ENCODE measurements at regions not wholly inside any gene's neighbourhood (a gene's known extent, or its start where the extent isn't known, plus 50 kb on each side); places are given as distances from the start of the nearest gene placed in this dataset.
A peak's percentile ranks its signal among the peaks of the same experiment; 100 is the strongest.

DNA sequence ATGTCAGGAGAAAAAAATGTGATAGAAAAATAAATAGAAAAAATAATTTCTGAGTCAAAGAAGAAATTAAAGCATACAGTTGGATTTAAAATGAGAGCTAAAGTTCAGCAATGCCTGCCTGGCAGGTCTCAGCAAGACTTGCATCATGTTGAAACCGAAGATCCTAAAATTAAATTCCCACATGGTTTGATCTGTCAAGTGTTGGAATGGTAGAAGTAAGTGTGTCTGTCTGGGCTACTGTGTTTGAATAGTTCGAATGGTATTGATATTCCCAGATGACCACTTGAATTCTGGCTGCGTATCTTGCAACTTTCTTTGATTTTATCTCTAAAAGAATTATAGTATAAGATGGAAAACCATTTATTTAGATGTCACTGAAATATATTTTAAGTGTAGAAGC lies 1349.6 kb downstream of the EPHA7 start:
- DNase-seq = peak; percentile 33 to 56 (median 37)

- DNase-seq = no peak
These were observed 1366.8 kb downstream of the EPHA7 start for GRCh38 chr6:92052513-92052912.

DNA sequence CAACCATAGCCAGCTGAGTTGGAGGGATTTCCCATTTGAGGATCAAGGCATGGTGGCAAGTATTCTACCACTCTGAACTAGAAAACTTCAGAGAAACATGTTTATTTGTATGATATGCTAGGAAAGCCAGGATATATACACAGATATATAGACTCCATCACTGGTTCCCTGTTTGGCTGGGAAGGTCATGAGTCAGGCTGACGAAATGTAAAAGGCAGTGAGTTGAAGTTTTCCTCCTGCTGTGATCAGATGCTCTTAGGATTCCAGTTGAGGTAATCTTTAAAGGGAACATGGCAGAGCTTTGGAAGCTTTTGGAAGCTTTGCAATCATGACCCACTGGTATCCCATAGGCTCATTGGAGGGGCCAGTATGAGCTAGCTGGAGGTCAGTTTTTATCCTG lies 1369.1 kb downstream of the EPHA7 start:
- DNase-seq = no peak

GRCh38 chr6:92047860-92048259 lies 1371.5 kb downstream of the EPHA7 start:
- DNase-seq = no peak

- no peak for DNase-seq
These were observed 1372.1 kb downstream of the EPHA7 start for GRCh38 chr6:92047152-92047850.

DNA sequence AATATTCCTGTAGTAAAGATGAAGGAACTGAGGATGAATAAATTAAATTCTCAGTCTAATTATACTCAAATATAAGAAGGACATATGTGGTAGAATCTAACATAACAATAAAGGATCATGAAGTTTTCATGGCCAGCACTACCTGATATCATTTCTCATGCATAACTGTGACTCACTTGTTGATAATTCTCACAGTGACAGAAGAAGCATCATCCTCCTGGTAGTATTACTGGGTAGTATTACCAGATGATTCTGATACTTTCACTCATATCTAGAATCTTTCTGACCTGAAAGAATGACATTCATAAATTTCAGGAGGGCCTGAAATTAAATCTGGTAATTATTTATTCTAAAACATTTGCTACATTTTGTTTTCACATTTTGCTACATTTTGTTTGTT lies 1375.0 kb downstream of the EPHA7 start:
- no peak for DNase-seq

DNA sequence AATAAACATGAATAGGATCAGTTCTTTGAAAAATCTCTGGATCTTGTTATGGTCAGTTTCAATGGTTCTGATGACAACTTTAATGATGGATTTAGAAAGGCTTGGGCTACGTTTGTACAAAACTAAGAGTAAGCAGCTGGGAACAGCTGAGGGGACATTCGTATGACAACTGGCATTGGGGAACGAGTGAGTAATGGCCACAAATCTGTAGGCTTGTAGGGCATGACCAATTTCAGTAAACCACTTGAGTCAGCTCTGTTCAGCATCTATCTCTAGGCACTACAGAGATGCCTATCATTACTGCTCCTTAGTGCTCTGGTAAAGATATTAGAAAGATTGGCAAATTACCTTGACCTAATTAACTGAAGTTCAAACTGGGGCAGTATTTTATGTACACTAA lies 1375.6 kb downstream of the EPHA7 start:
- DNase-seq = peak; percentile 3 to 16 (median 5)

DNA sequence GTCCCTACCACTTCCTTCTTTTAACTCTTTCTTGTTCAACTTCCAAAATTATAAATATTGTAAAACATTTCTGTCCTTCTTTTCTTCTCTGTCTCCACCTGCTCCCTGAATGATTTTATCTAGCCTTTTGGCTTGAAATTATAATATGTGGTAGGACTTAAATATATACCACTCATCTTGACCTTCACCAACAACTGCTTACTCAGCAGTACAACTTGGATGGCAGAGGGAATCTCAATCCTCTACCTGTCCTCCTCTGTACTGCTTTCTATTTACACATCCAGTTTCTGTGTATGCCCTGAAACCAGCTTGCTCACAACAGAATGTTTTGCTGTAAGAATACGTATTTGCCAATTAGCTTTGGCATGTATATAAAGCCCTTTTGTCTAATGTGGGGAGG lies 1392.5 kb downstream of the EPHA7 start:
- DNase-seq = no peak

DNA sequence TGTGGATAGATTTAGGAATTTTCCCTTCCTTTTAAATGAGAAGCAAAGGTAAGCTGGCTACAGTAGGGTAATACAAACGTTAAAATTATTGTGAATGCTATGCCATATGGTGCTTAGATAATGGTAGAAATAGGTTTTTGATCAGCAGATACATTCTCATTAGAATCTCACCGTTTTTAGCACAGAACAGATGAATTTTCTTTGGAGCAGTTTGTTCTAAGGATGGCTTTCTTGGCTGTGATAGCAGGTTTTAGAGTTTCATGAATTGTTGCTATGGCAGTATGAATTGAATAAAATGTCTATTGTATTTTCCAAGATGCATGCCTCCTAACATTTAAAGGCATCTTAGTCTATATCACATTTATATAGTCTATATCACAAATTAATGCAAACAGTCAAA lies 1394.5 kb downstream of the EPHA7 start:
- DNase-seq = no peak

DNA sequence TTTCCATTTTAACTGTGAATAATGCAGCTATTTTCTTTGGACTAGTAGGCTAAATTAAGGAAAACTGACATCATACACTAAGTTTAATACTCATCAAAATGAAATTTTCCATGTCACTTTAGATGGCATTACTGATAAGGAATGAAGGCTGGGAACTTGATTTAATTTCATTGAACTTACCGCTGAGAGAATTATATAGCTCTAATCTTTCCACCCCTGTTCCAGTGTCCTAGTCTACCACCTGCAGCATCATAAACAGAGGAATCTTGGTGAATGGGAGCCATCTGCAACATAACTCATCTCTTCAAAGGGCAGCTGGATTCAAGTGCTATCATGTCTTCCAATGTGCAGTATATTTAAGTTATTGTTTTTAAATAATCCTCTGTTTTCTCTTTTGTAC lies 1395.2 kb downstream of the EPHA7 start:
- DNase-seq = peak in 1 of 3 donors; percentile 25

- no peak for DNase-seq
These were observed 1395.9 kb downstream of the EPHA7 start for GRCh38 chr6:92023410-92023966.

GRCh38 chr6:92011681-92012245 lies 1407.6 kb downstream of the EPHA7 start:
- DNase-seq = no peak

GRCh38 chr6:92008757-92009502 lies 1410.4 kb downstream of the EPHA7 start:
- DNase-seq = no peak

GRCh38 chr6:92000112-92000511 lies 1413.2 kb upstream of the MAP3K7 start:
- no peak for DNase-seq

- DNase-seq = no peak
These were observed 1407.9 kb upstream of the MAP3K7 start for GRCh38 chr6:91994787-91995186.

GRCh38 chr6:91982559-91982958 lies 1395.7 kb upstream of the MAP3K7 start:
- no peak for DNase-seq

DNA sequence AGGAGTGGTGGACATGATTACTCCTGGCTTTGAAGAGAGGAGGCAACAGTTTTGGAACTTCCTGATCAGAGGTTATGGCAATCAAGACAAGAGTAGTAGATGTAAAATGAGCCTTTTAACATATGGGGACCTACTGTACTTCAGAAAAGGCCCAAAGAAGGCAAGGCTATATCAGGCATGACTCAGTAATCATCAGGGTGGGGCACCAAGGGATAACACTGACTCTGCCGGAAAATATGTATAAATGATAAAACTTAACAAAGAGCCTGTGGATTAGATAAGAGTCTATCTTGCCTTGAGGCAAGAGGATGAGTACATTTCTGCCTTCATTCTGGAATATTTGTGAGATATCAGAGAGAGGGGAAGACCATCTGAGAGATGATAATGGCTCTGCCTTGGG lies 1389.9 kb upstream of the MAP3K7 start:
- no peak for DNase-seq

GRCh38 chr6:91970700-91971099 lies 1383.8 kb upstream of the MAP3K7 start:
- no peak for DNase-seq

DNA sequence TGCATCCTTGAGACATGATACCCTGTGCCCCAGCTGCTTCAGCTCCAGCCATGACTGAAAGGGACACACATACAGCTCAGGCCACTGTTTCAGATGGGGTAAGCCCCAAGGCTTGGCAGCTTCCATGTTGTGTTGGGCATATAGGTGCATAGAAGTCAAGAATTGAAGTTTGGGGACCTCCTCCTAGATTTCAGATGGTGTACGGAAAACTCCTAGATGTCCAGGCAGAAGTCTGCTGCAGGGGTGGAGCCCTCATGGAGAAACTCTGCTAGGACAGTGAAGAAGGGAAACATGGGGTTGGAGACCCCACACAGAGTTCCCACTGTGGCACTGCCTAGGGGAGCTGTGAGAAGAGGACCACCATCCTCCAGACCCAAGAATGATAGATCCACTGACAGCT lies 1379.0 kb upstream of the MAP3K7 start:
- no peak for DNase-seq

- no peak for DNase-seq
These were observed 1374.8 kb upstream of the MAP3K7 start for GRCh38 chr6:91961671-91962070.

- no peak for DNase-seq
These were observed 1374.4 kb upstream of the MAP3K7 start for GRCh38 chr6:91961236-91961635.

DNA sequence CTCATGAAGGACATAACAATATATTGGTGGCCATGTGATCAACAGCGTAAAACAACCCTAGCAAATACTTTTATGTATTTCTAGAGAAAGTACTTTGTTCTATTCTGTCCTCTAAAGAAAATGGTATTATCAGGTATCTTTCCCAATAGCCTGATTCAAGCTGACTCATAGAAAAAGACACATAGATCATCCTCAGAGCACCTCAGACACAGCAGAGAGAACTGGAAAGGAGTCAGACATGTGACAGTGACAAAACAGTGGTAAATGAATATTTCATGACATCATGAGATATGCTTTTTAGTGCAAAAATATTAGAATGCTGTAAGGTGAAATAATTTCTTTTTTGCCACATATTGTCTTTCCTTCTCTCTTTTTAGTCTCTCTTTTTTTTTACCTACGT lies 1355.0 kb upstream of the MAP3K7 start:
- DNase-seq = no peak

- no peak for DNase-seq
These were observed 1353.9 kb upstream of the MAP3K7 start for GRCh38 chr6:91940801-91941200.
